Astrocyte (in vitro differentiated cells and primary cell): ENCODE measurements at regions not wholly inside any gene's neighbourhood (a gene's known extent, or its start where the extent isn't known, plus 50 kb on each side); places are given as distances from the start of the nearest gene placed in this dataset.

ENCODE experiments used
- EZH2 ChIP-seq: IDR thresholded peaks from 2 replicates; pipeline ENCODE4 v1.6.1; 2012; ENCODE audit warnings: mild to moderate bottlenecking, low read length, inconsistent platforms; ENCODE audit not compliant: insufficient read depth
- TF ChIP-seq, protein P1 (sequence below): IDR thresholded peaks from 2 replicates; pipeline ENCODE4 v1.5.1; 2011; ENCODE audit warnings: low read depth, mild to moderate bottlenecking, inconsistent platforms, low read length, moderate library complexity; ENCODE audit not compliant: insufficient read depth

DNA sequence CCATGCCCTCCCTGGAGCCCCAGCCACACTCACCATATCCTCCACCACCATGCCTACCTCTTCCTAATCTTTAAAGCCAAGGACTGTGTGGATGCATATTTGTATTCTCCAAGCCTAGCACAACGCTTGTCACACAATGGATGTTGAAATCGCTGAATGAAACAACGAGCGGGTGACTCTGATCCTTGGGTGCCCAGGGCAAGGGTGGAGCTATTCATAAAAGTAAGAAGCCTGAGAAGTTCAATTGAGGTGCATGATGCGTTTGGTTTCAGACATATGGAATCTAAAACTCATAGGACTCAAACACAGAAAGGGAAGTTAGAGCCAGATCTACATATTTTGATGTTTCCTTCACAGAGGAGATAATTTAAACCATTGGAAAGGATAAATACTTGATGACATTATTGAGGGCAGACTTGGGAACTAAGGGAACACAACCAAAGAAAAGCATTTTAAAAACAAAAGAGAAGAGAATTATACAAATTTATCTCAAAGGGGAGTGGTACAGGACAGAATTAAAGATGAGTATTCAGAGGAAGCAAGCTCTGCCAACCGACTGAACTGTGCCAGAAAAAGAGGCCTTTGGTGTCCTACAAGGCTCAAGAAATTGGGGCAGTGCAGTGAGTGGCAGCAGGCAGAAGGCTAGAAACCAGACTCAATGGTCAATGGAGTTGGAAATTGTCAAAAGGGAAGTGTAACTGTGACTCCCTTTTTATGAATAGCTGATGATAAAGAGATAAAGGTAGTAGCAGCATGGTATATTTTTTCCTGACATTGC is 200.6 kb upstream of the NCKAP5 start:
- TF ChIP-seq, protein P1, sequence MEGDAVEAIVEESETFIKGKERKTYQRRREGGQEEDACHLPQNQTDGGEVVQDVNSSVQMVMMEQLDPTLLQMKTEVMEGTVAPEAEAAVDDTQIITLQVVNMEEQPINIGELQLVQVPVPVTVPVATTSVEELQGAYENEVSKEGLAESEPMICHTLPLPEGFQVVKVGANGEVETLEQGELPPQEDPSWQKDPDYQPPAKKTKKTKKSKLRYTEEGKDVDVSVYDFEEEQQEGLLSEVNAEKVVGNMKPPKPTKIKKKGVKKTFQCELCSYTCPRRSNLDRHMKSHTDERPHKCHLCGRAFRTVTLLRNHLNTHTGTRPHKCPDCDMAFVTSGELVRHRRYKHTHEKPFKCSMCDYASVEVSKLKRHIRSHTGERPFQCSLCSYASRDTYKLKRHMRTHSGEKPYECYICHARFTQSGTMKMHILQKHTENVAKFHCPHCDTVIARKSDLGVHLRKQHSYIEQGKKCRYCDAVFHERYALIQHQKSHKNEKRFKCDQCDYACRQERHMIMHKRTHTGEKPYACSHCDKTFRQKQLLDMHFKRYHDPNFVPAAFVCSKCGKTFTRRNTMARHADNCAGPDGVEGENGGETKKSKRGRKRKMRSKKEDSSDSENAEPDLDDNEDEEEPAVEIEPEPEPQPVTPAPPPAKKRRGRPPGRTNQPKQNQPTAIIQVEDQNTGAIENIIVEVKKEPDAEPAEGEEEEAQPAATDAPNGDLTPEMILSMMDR, result no peak
- no peak for TF ChIP-seq EZH2
